PC-9 (cell line): ENCODE measurements at regions not wholly inside any gene's neighbourhood (a gene's known extent, or its start where the extent isn't known, plus 50 kb on each side); places are given as distances from the start of the nearest gene placed in this dataset.

Experiments used
- BruUV-seq: library from RNA; stranded (reverse); fragments of 400-500 nt; replicated peaks from 2 replicates; lab custom pipeline; 2021; lab: Mats Ljungman, UMichigan
- CTCF ChIA-PET: fragments of 300-600 bp; sonication (Branson Sonifier 250); formaldehyde crosslinking; loops from one replicate; lab custom pipeline; 2022; ENCODE audit warnings: antibody characterized with exemption; lab: Charles Lee
- POLR2A ChIA-PET: fragments of 300-600 bp; sonication (Branson Sonifier 250); formaldehyde crosslinking; loops from one replicate; lab custom pipeline; 2022; ENCODE audit warnings: antibody characterized with exemption; ENCODE audit not compliant: unreplicated experiment; lab: Charles Lee
- DNase-seq, 2 experiments: peaks; one replicate each; pipeline versions ENCODE4 v3.0.0 to v3.0.0-alpha.2; 2015 to 2022; ENCODE audit warnings: mixed read lengths in 1 of 2
- H2AFZ ChIP-seq: fragments of 200-600 bp; sonication (generic); 2 replicates; pipeline ENCODE4 v1.8.1; 2017; ENCODE audit warnings: antibody characterized with exemption
- H3F3A ChIP-seq: fragments of 200-600 bp; sonication (generic); 2 replicates; pipeline ENCODE4 v1.8.1; 2017; ENCODE audit warnings: antibody characterized with exemption, mild to moderate bottlenecking, low read depth; ENCODE audit not compliant: insufficient read depth
- H3K27ac ChIP-seq: fragments of 200-600 bp; sonication (generic); 2 replicates; pipeline ENCODE4 v1.6.1; 2016; ENCODE audit warnings: mixed run types
- H3K27me3 ChIP-seq: fragments of 200-600 bp; sonication (generic); 2 replicates; pipeline ENCODE4 v1.6.1; 2016; ENCODE audit warnings: low read depth, mixed run types; ENCODE audit not compliant: insufficient read depth
- H3K36me3 ChIP-seq: fragments of 200-600 bp; sonication (generic); 2 replicates; pipeline ENCODE4 v1.6.1; 2016; ENCODE audit warnings: low read depth, mixed run types
- H3K4me1 ChIP-seq: fragments of 200-600 bp; sonication (generic); replicated peaks from 2 replicates; pipeline ENCODE4 v1.6.1; 2016; ENCODE audit warnings: mixed run types; ENCODE audit not compliant: insufficient read depth
- H3K4me2 ChIP-seq: fragments of 200-600 bp; sonication (generic); 2 replicates; pipeline ENCODE4 v1.6.1; 2017; ENCODE audit warnings: mixed run types
- H3K4me3 ChIP-seq: fragments of 200-600 bp; sonication (generic); 2 replicates; pipeline ENCODE4 v1.6.1; 2016; ENCODE audit warnings: mixed run types
- H3K79me2 ChIP-seq: fragments of 200-600 bp; sonication (generic); 2 replicates; pipeline ENCODE4 v1.6.1; 2017; ENCODE audit warnings: low read depth, mixed run types
- H3K9me2 ChIP-seq: fragments of 200-600 bp; sonication (generic); 2 replicates; pipeline ENCODE4 v1.8.1; 2017; ENCODE audit warnings: mild to moderate bottlenecking; ENCODE audit not compliant: insufficient read depth
- H3K9me3 ChIP-seq: fragments of 200-600 bp; sonication (generic); 2 replicates; pipeline ENCODE4 v1.8.1; 2016; ENCODE audit warnings: low read depth; ENCODE audit not compliant: insufficient read depth
- H4K20me1 ChIP-seq: fragments of 200-600 bp; sonication (generic); 2 replicates; pipeline ENCODE4 v1.8.1; 2017; ENCODE audit not compliant: insufficient read depth
- CTCF ChIP-seq: fragments of 200-600 bp; sonication (generic); conservative IDR thresholded peaks from 2 replicates; pipeline ENCODE4 v1.6.1; 2017; ENCODE audit warnings: mixed run types, antibody characterized with exemption, mild to moderate bottlenecking, moderate library complexity
- EZH2 ChIP-seq: fragments of 200-600 bp; sonication (generic); IDR thresholded peaks from 2 replicates; pipeline ENCODE4 v1.8.0; 2017; ENCODE audit warnings: antibody characterized with exemption, low read depth
- intact Hi-C: fragments of 100-400 bp; cut with micrococcal nuclease; formaldehyde crosslinking; loops from one replicate; pipeline ENCODE4 v1.10.0; 2022; ENCODE audit not compliant: unreplicated experiment

GRCh38 chr2:104215269-104216161, 638.4 kb upstream of the POU3F3 start:
- H3K4me1 ChIP-seq = no peaks in the 10 kb centered on the region
- H3K27ac ChIP-seq = no peak overlapping the region
- DNase-seq = no peak
- no peaks in the 10 kb centered on the region for H3K79me2 ChIP-seq
- no peak overlapping the region for H2AFZ ChIP-seq
- no peaks in the 10 kb centered on the region for H3F3A ChIP-seq
- H3K27me3 ChIP-seq = peaks cover 4% of the 10 kb centered on the region; the same call in 1 of the 2 replicates
- no peak for TF ChIP-seq CTCF
- TF ChIP-seq EZH2 = no peak
- no peaks in the 10 kb centered on the region for H3K36me3 ChIP-seq
- intact Hi-C loops = no loop called here
- no TSS peak for BruUV-seq
- CTCF ChIA-PET = no interaction called here
- no peak overlapping the region for H3K4me2 ChIP-seq
- H3K9me3 ChIP-seq = no peaks in the 10 kb centered on the region
- H3K9me2 ChIP-seq = no peaks in the 10 kb centered on the region
- no peaks in the 10 kb centered on the region for H4K20me1 ChIP-seq
- POLR2A ChIA-PET = no interaction called here
- no peak overlapping the region for H3K4me3 ChIP-seq

GRCh38 chr2:104233591-104233990, 620.3 kb upstream of the POU3F3 start:
- Histone ChIP-seq H3K27ac (no peak overlapping the region), H2AFZ (no peak overlapping the region), H3K4me2 (no peak overlapping the region), H3K9me3 (no peaks in the 10 kb centered on the region), H3K36me3 (no peaks in the 10 kb centered on the region), H3K4me1 (no peaks in the 10 kb centered on the region), H4K20me1 (no peaks in the 10 kb centered on the region), H3K9me2 (no peaks in the 10 kb centered on the region), H3K4me3 (no peak overlapping the region), H3K27me3 (0 out of 2 replicates have a peak, but pooled peaks cover 5% of the 10 kb centered on the region), H3F3A (no peaks in the 10 kb centered on the region), H3K79me2 (no peaks in the 10 kb centered on the region)
- ChIA-PET POLR2A (no interaction called here), CTCF (no interaction called here)
- no TSS peak for BruUV-seq
- TF ChIP-seq EZH2 (no peak), CTCF (no peak)
- intact Hi-C loops = no loop called here
- no peak for DNase-seq

- DNase-seq = no peak
- Histone ChIP-seq H3K9me2 (no peaks in the 10 kb centered on the region), H3K27me3 (0 out of 2 replicates have a peak, but pooled peaks cover 5% of the 10 kb centered on the region), H3K4me1 (no peaks in the 10 kb centered on the region), H3K4me2 (no peak overlapping the region), H3K27ac (no peak overlapping the region), H3K36me3 (no peaks in the 10 kb centered on the region), H3K9me3 (0 out of 2 replicates have a peak, but pooled peaks cover 4% of the 10 kb centered on the region), H4K20me1 (no peaks in the 10 kb centered on the region), H3K4me3 (no peak overlapping the region), H3F3A (no peaks in the 10 kb centered on the region), H2AFZ (no peak overlapping the region), H3K79me2 (no peaks in the 10 kb centered on the region)
- ChIA-PET CTCF (no interaction called here), POLR2A (no interaction called here)
- TF ChIP-seq EZH2 (no peak), CTCF (no peak)
- BruUV-seq = no TSS peak
- intact Hi-C loops = no loop called here
Observed at GRCh38 chr2:104236491-104236890, 617.4 kb upstream of the POU3F3 start.
